GM18505 (cell line): ENCODE measurements at regions not wholly inside any gene's neighbourhood (a gene's known extent, or its start where the extent isn't known, plus 50 kb on each side); places are given as distances from the start of the nearest gene placed in this dataset.

Source experiments
- ATAC-seq: cut with Tn5 transposase; IDR thresholded peaks from one replicate; pipeline ENCODE4 v1.9.1; 2021; ENCODE audit not compliant: unreplicated experiment
- POLR2A ChIP-seq: IDR thresholded peaks from 4 replicates; pipeline ENCODE4 v1.6.1; 2011; ENCODE audit warnings: borderline replicate concordance; ENCODE audit not compliant: insufficient read depth, insufficient read length; ENCODE audit errors: extremely low read depth

GRCh38 chr3:14320219-14320618 lies 82.2 kb upstream of the SLC6A6 start:
- TF ChIP-seq POLR2A: no peak
- ATAC-seq: no peak

- no peak for ATAC-seq
Observed at GRCh38 chr3:14322001-14322400, 80.4 kb upstream of the SLC6A6 start.

GRCh38 chr3:14322667-14323295 lies 79.6 kb upstream of the SLC6A6 start:
- no peak for ATAC-seq
- TF ChIP-seq POLR2A: no peak

More at GRCh38 chr3:14322001-14322400, 80.4 kb upstream of the SLC6A6 start:
- no peak for TF ChIP-seq POLR2A

GRCh38 chr3:14323401-14324223 lies 78.8 kb upstream of the SLC6A6 start:
- ATAC-seq: no peak

GRCh38 chr3:14324224-14324944 lies 78.0 kb upstream of the SLC6A6 start:
- no peak for ATAC-seq
- no peak for TF ChIP-seq POLR2A

More at GRCh38 chr3:14323401-14324223, 78.8 kb upstream of the SLC6A6 start:
- no peak for TF ChIP-seq POLR2A

- no peak for TF ChIP-seq POLR2A
- ATAC-seq: no peak
Observed at GRCh38 chr3:14328422-14328821, 74.0 kb upstream of the SLC6A6 start.

GRCh38 chr3:14329116-14329830 lies 73.1 kb upstream of the SLC6A6 start:
- ATAC-seq: no peak
- no peak for TF ChIP-seq POLR2A

GRCh38 chr3:14329842-14330241 lies 72.6 kb upstream of the SLC6A6 start:
- no peak for TF ChIP-seq POLR2A
- no peak for ATAC-seq

- TF ChIP-seq POLR2A: no peak
Observed at GRCh38 chr3:14330508-14330907, 71.9 kb upstream of the SLC6A6 start.

GRCh38 chr3:14331251-14331650 lies 71.2 kb upstream of the SLC6A6 start:
- ATAC-seq: no peak
- TF ChIP-seq POLR2A: no peak

More at GRCh38 chr3:14330508-14330907, 71.9 kb upstream of the SLC6A6 start:
- ATAC-seq: no peak

GRCh38 chr3:14332392-14332791 lies 70.0 kb upstream of the SLC6A6 start:
- TF ChIP-seq POLR2A: no peak
- no peak for ATAC-seq

- TF ChIP-seq POLR2A: no peak
Observed at GRCh38 chr3:14333215-14333614, 69.2 kb upstream of the SLC6A6 start.

GRCh38 chr3:14333621-14334020 lies 68.8 kb upstream of the SLC6A6 start:
- TF ChIP-seq POLR2A: no peak
- no peak for ATAC-seq

More at GRCh38 chr3:14333215-14333614, 69.2 kb upstream of the SLC6A6 start:
- ATAC-seq: no peak

GRCh38 chr3:14334136-14334535 lies 68.3 kb upstream of the SLC6A6 start:
- no peak for TF ChIP-seq POLR2A
- ATAC-seq: no peak

GRCh38 chr3:14334936-14335335 lies 67.5 kb upstream of the SLC6A6 start:
- no peak for ATAC-seq
- TF ChIP-seq POLR2A: no peak
